ENCODE measurements at regions not wholly inside any gene's neighbourhood (a gene's known extent, or its start where the extent isn't known, plus 50 kb on each side); places are given as distances from the start of the nearest gene placed in this dataset.

- Histone ChIP-seq H3K36me3 (ENCODE audit: control insufficient read depth, insufficient read depth, low read length) (no peaks in the 10 kb centered on the region), H3K27ac (ENCODE audit: low read length) (no peak overlapping the region), H3K4me3 (ENCODE audit: low read length) (no peak overlapping the region), H3K27me3 (ENCODE audit: control insufficient read depth, insufficient read depth, low read length) (no peaks in the 10 kb centered on the region), H3K4me1 (ENCODE audit: control insufficient read depth, insufficient read depth, low read length) (peaks cover 1% of the 10 kb centered on the region), H3K9me3 (replicated peaks; ENCODE audit: control insufficient read depth, low read depth, low read length) (no peaks in the 10 kb centered on the region)
- DNase-seq: no peak
Observed at GRCh38 chr12:92566448-92567019, 136.3 kb upstream of the PLEKHG7 start.

- no CpG with 5 or more reads among the region's 1 CpG for WGBS (ENCODE audit: insufficient coverage)
- no peak for DNase-seq
Observed at GRCh38 chr12:92563819-92564218, 139.0 kb upstream of the PLEKHG7 start.

GRCh38 chr12:92562063-92562734, 140.6 kb upstream of the PLEKHG7 start:
- H3K36me3 ChIP-seq (ENCODE audit: control insufficient read depth, insufficient read depth, low read length): no peaks in the 10 kb centered on the region
- no peak overlapping the region for H3K4me3 ChIP-seq (ENCODE audit: low read length)
- H3K9me3 ChIP-seq (replicated peaks; ENCODE audit: control insufficient read depth, low read depth, low read length): no peaks in the 10 kb centered on the region
- H3K27me3 ChIP-seq (ENCODE audit: control insufficient read depth, insufficient read depth, low read length): no peaks in the 10 kb centered on the region
- WGBS (ENCODE audit: insufficient coverage): 68% methylated on average over 3 of the region's 3 CpGs
- no peak for DNase-seq
- H3K4me1 ChIP-seq (ENCODE audit: control insufficient read depth, insufficient read depth, low read length): peaks cover 6% of the 10 kb centered on the region
- no peak overlapping the region for H3K27ac ChIP-seq (ENCODE audit: low read length)

More at GRCh38 chr12:92563819-92564218, 139.0 kb upstream of the PLEKHG7 start:
- H3K36me3 ChIP-seq (ENCODE audit: control insufficient read depth, insufficient read depth, low read length): no peaks in the 10 kb centered on the region
- H3K27ac ChIP-seq (ENCODE audit: low read length): no peak overlapping the region
- no peaks in the 10 kb centered on the region for H3K27me3 ChIP-seq (ENCODE audit: control insufficient read depth, insufficient read depth, low read length)
- no peak overlapping the region for H3K4me3 ChIP-seq (ENCODE audit: low read length)
- H3K4me1 ChIP-seq (ENCODE audit: control insufficient read depth, insufficient read depth, low read length): peaks cover 6% of the 10 kb centered on the region
- no peaks in the 10 kb centered on the region for H3K9me3 ChIP-seq (replicated peaks; ENCODE audit: control insufficient read depth, low read depth, low read length)

GRCh38 chr12:92561543-92561899, 141.3 kb upstream of the PLEKHG7 start:
- no peaks in the 10 kb centered on the region for H3K9me3 ChIP-seq (replicated peaks; ENCODE audit: control insufficient read depth, low read depth, low read length)
- H3K4me3 ChIP-seq (ENCODE audit: low read length): no peak overlapping the region
- WGBS (ENCODE audit: insufficient coverage): 0% methylated on average over 1 of the region's 3 CpGs
- H3K27me3 ChIP-seq (ENCODE audit: control insufficient read depth, insufficient read depth, low read length): no peaks in the 10 kb centered on the region
- peak; percentile 93 for DNase-seq
- peak overlapping the region; percentile 62 for H3K27ac ChIP-seq (ENCODE audit: low read length)
- no peaks in the 10 kb centered on the region for H3K36me3 ChIP-seq (ENCODE audit: control insufficient read depth, insufficient read depth, low read length)
- H3K4me1 ChIP-seq (ENCODE audit: control insufficient read depth, insufficient read depth, low read length): peaks cover 6% of the 10 kb centered on the region

GRCh38 chr12:92560713-92561542, 141.9 kb upstream of the PLEKHG7 start:
- Histone ChIP-seq H3K27me3 (ENCODE audit: control insufficient read depth, insufficient read depth, low read length) (no peaks in the 10 kb centered on the region), H3K9me3 (replicated peaks; ENCODE audit: control insufficient read depth, low read depth, low read length) (no peaks in the 10 kb centered on the region), H3K27ac (ENCODE audit: low read length) (peak overlapping the region; percentile 62), H3K36me3 (ENCODE audit: control insufficient read depth, insufficient read depth, low read length) (no peaks in the 10 kb centered on the region), H3K4me1 (ENCODE audit: control insufficient read depth, insufficient read depth, low read length) (peaks cover 6% of the 10 kb centered on the region), H3K4me3 (ENCODE audit: low read length) (no peak overlapping the region)
- WGBS (ENCODE audit: insufficient coverage): 86% methylated on average over 1 of the region's 6 CpGs
- no peak for DNase-seq

GRCh38 chr12:92558806-92559205, 144.0 kb upstream of the PLEKHG7 start:
- no peak overlapping the region for H3K4me3 ChIP-seq (ENCODE audit: low read length)
- H3K27me3 ChIP-seq (ENCODE audit: control insufficient read depth, insufficient read depth, low read length): no peaks in the 10 kb centered on the region
- no peak for DNase-seq
- no peak overlapping the region for H3K27ac ChIP-seq (ENCODE audit: low read length)
- H3K4me1 ChIP-seq (ENCODE audit: control insufficient read depth, insufficient read depth, low read length): peaks cover 9% of the 10 kb centered on the region
- no CpG with 5 or more reads among the region's 2 CpGs for whole genome bisulfite sequencing (ENCODE audit: insufficient coverage)
- no peaks in the 10 kb centered on the region for H3K9me3 ChIP-seq (replicated peaks; ENCODE audit: control insufficient read depth, low read depth, low read length)
- no peaks in the 10 kb centered on the region for H3K36me3 ChIP-seq (ENCODE audit: control insufficient read depth, insufficient read depth, low read length)

GRCh38 chr12:92558215-92558773, 144.5 kb upstream of the PLEKHG7 start:
- no CpG with 5 or more reads among the region's 1 CpG for WGBS (ENCODE audit: insufficient coverage)
- DNase-seq: no peak
- Histone ChIP-seq H3K27me3 (ENCODE audit: control insufficient read depth, insufficient read depth, low read length) (no peaks in the 10 kb centered on the region), H3K9me3 (replicated peaks; ENCODE audit: control insufficient read depth, low read depth, low read length) (no peaks in the 10 kb centered on the region), H3K27ac (ENCODE audit: low read length) (no peak overlapping the region), H3K4me1 (ENCODE audit: control insufficient read depth, insufficient read depth, low read length) (peaks cover 12% of the 10 kb centered on the region), H3K36me3 (ENCODE audit: control insufficient read depth, insufficient read depth, low read length) (no peaks in the 10 kb centered on the region), H3K4me3 (ENCODE audit: low read length) (no peak overlapping the region)

GRCh38 chr12:92557422-92557724, 145.4 kb upstream of the PLEKHG7 start:
- no peak overlapping the region for H3K4me3 ChIP-seq (ENCODE audit: low read length)
- no peak for DNase-seq
- no peaks in the 10 kb centered on the region for H3K36me3 ChIP-seq (ENCODE audit: control insufficient read depth, insufficient read depth, low read length)
- 100% methylated on average over 1 of the region's 2 CpGs for WGBS (ENCODE audit: insufficient coverage)
- no peaks in the 10 kb centered on the region for H3K9me3 ChIP-seq (replicated peaks; ENCODE audit: control insufficient read depth, low read depth, low read length)
- H3K27ac ChIP-seq (ENCODE audit: low read length): no peak overlapping the region
- peaks cover 13% of the 10 kb centered on the region for H3K4me1 ChIP-seq (ENCODE audit: control insufficient read depth, insufficient read depth, low read length)
- H3K27me3 ChIP-seq (ENCODE audit: control insufficient read depth, insufficient read depth, low read length): no peaks in the 10 kb centered on the region

- H3K9me3 ChIP-seq (replicated peaks; ENCODE audit: control insufficient read depth, low read depth, low read length): no peaks in the 10 kb centered on the region
- no peak overlapping the region for H3K27ac ChIP-seq (ENCODE audit: low read length)
- no peaks in the 10 kb centered on the region for H3K36me3 ChIP-seq (ENCODE audit: control insufficient read depth, insufficient read depth, low read length)
- H3K4me1 ChIP-seq (ENCODE audit: control insufficient read depth, insufficient read depth, low read length): peaks cover 13% of the 10 kb centered on the region
- H3K27me3 ChIP-seq (ENCODE audit: control insufficient read depth, insufficient read depth, low read length): no peaks in the 10 kb centered on the region
- no peak for DNase-seq
- WGBS (ENCODE audit: insufficient coverage): 100% methylated on average over 5 of the region's 9 CpGs
- H3K4me3 ChIP-seq (ENCODE audit: low read length): no peak overlapping the region
Observed at GRCh38 chr12:92556637-92557421, 146.0 kb upstream of the PLEKHG7 start.

GRCh38 chr12:92556141-92556540, 146.6 kb upstream of the PLEKHG7 start:
- H3K4me3 ChIP-seq (ENCODE audit: low read length): no peak overlapping the region
- DNase-seq: no peak
- H3K9me3 ChIP-seq (replicated peaks; ENCODE audit: control insufficient read depth, low read depth, low read length): no peaks in the 10 kb centered on the region
- H3K27ac ChIP-seq (ENCODE audit: low read length): no peak overlapping the region
- no peaks in the 10 kb centered on the region for H3K27me3 ChIP-seq (ENCODE audit: control insufficient read depth, insufficient read depth, low read length)
- peaks cover 9% of the 10 kb centered on the region for H3K4me1 ChIP-seq (ENCODE audit: control insufficient read depth, insufficient read depth, low read length)
- H3K36me3 ChIP-seq (ENCODE audit: control insufficient read depth, insufficient read depth, low read length): no peaks in the 10 kb centered on the region
- no CpG with 5 or more reads among the region's 1 CpG for WGBS (ENCODE audit: insufficient coverage)

Data from muscle of leg (tissue), 3 donors.